Right renal cortex interstitium (tissue), 3 donors: ENCODE measurements at regions not wholly inside any gene's neighbourhood (a gene's known extent, or its start where the extent isn't known, plus 50 kb on each side); places are given as distances from the start of the nearest gene placed in this dataset.
"Not testable (repeated sequence)": the region's sequence is repeated elsewhere in the genome, so short reads cannot be mapped to it uniquely, and the experiment has no call there.

ENCODE experiments used
- DNase-seq, 3 donors: peaks; one replicate each; pipeline ENCODE4 v3.0.0-alpha.2; 2013; ENCODE audit warnings: low read depth in 3 of 3, low spot score in 2 of 3

DNA sequence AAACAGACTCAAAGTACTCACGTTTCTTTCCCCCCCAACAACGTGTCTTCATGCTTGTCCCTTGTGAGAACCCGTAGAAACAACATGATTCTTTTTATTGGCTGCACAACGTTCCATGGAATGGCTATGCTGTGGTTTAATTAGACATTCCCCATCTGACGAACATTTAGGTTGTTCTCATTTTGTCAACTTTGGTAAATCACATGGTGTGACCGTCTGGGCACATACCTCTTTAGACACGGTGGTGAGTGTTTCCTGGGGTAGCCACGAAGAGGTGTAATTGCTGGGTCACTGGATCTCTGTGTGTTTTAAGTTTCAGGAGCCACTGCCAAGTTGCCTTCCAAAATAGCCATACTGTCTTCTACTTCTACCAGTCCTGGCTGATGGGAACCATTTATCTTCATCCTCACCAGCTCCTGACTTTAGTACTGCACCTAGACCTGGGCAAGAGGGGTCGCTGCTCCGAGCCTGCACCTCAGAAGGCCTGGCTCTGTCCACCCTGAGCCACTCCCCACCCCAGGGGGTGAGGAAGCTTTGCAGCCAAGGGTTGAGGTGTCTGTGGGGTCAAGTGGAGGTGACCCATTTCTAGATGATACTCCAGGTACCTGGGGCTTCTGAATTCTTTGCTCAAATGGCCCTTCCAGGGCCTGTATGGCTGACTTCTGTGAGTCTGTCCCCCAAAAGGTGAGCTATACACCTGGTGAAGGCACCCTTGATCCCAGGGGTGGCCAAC, 84.7 kb downstream of the IRX5 start:
- no peak for DNase-seq

- no peak for DNase-seq
Observed at GRCh38 chr16:55016515-55016914, 85.8 kb downstream of the IRX5 start.

DNA sequence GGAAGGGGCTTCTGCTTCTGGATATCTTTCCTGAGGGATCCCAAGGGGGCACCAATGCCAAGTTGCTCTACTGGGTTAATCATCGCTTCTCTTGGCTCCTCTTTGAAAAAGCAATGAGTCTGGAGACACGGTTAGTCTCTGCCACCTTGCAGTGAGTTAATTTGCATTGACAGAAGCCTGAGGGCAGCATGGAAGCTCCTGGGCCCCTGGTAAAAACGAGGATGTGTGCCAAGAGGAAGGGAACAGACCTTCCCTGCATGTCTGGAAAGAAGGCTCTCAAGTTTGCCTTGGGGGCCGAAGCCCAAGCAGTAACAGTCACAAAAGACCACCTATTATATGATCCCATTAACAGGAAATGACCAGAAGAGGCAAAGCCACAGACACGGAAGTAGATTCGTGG, 86.7 kb downstream of the IRX5 start:
- DNase-seq, result no peak

- no peak for DNase-seq
Observed at GRCh38 chr16:55018881-55019280, 88.2 kb downstream of the IRX5 start.

DNA sequence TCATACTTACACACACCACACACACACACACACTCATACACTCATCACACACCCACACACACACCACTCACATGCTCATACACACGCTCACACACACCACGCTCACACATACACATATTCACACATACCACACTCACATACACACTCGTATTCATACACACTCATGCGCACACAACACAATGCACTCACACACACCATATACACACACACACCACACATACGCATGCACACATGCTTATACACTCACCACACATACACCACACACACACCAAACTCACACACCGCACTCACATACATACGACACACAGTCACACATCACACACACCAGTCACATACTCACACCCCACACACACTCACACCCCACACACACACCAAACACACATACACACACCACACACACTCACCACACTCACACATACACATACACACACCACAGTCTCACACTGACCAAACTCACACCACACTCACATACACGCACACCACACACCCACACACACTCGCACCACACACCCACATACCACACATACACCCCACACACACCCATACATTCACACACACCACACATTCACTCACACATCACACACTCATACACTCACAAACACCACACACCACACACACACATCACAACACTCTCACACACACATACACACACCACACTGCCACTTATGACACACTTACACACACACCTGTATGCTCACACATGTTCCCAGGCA, 88.9 kb downstream of the IRX5 start:
- DNase-seq, result no peak

DNA sequence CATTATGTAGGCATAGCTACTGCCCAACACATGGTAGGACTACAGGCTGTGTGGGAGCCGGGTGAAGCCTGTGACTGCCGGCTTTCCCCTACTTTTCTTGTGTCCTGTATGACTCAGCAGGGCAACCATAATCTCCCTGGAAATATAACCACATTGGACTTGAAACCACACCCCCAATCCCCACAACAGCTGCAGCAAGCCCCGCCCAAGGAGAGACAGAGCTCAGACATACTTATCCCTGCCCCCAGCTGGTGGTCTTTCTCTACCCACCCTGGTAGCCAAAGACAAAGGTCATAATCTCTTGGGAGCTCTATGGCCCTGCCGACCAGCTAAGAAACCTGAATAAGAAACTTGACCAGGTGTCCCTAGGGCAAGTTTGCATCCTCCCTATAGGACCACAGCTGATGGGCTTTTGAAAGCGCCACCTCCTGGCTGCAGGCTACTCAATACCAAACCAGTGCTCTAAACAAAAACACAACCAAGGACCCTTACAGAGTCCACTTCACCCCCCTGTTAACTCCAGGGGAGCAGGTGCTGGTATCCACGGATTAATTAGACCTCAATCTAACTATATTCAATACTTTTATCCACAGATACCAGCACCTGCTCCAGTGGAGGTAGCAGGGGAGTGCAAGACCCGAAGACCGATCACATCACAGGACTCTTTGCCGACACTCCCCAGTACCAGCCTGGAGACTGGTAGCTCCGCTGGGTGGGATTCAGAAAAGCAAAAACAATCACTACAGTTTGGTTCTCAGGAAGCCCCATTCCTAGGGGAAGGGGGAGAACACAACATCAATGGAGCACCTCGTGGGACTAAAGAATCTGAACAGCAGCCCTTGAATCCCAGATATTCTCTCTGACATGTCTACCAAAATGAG, 91.2 kb downstream of the IRX5 start:
- DNase-seq, result no peak

DNA sequence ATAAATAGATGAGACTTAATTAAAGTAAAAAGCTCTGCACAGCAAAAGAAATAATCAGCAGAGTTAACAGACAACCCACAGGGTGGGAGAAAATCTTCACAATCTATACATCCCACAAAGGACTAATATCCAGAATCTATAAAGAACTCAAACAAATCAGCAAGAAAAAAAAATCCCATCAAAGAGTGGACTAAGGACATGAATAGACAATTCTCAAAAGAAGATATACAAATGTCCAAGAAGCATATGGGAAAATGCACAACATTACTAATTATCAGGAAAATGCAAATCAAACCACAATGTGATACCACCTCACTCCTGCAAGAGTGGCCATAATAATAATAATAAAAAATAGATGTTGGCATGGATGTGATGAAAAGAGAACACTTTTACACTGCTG, 96.6 kb downstream of the IRX5 start:
- DNase-seq, result not testable (repeated sequence)

DNA sequence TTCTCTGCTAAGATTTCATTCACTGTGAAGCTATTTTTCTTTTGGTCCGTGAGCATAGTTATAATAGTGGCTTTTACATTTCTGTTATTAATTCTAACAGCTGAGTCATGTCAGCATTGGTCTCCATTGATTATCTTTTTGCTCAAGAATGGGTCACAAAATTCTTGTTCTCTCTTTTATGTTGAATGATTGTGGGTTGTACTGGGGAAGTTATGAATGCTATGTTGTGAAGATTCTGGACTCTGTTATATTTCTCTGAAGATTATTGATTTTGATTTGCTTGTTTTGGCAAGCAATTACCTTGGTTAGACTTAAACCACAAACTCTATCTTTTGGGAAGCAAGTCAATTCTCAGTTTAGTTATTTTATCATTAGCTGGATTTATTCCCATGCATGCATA, 98.8 kb downstream of the IRX5 start:
- DNase-seq, result no peak

GRCh38 chr16:55030944-55031343, 100.3 kb downstream of the IRX5 start:
- no peak for DNase-seq

DNA sequence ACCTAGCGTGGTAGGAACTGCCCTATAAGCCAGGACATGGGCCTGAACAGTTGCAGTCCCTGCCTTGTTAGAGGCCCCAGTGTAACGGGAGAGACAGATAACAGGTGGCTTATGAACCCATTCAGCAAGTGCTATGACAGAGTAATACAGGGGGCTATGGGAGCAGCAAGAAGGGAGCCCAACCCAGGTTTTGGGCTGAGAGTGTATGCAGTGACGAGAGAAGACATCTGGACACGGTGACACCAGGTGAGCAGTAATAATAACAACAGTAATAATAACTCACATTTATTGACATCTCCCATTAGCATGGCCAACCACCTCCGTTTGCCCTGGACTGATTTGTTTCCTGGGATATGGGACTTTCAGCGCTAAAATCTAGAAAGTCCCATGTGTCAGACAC, 100.8 kb downstream of the IRX5 start:
- DNase-seq, result no peak

DNA sequence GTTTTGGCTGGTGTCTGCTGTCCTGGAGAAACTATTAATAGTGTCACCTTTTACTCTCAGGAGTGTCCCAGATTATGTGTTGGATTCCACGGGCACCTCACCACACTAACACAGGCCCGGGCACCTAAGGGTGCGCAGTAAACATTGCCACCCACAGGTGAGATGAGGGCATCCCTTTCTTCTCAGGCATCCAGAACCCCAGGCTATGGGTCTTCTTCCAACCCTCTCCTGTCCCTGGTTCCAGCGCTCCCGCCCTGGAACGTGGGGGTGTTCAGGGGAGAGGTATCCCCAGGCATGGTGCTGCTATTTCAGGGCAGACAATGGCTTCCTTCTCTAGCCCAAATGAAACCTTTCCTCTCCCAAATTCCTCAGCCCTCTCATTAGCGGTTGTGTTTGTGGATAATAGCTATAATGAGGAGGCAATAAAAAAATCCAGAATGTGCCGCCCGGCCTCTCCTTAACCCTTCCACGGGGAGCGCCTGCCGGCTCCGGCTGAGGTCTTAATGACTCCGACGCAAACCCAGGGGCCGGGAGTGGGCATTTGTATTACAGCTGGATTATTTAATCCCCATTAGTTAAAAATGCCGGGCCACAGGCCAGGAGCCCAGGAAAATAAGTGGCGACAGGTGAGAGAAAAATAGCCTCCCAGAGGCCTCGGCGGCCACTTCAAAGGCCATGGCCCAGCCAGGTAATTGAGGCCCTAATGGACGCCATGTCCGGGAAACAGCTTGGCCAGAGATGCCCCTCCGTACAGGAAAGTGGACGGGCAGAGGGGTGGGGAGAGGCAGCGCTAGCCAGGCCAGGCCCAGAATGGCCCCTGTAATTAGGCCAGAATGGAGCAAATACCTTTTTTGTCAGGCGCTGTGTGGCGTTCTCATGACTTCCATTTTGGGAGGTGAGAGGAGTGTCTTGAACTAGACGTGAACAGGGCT, 102.8 kb downstream of the IRX5 start:
- no peak for DNase-seq

DNA sequence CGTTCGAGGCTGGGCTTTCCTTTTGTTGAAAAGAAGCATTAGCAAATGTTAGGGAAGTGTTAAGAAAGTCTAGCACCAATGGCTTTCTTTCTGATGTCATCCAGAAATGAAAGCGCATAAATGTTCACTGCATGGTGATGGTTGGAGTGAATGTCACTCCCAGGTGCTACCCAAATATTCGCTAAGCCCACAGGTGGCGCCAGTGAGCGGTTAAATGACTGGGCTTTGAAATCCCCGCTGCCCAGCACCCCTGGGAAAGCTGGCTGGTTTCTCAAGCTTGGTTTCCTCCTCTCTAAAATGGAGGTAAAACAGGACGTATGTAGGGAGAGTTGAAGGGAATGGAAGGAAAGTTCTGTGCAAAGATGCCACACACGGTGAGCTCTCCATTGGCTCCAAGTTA, 104.4 kb downstream of the IRX5 start:
- DNase-seq, result no peak

- DNase-seq, result no peak
Observed at GRCh38 chr16:55035956-55036355, 105.3 kb downstream of the IRX5 start.

- no peak for DNase-seq
Observed at GRCh38 chr16:55036371-55036821, 105.7 kb downstream of the IRX5 start.

DNA sequence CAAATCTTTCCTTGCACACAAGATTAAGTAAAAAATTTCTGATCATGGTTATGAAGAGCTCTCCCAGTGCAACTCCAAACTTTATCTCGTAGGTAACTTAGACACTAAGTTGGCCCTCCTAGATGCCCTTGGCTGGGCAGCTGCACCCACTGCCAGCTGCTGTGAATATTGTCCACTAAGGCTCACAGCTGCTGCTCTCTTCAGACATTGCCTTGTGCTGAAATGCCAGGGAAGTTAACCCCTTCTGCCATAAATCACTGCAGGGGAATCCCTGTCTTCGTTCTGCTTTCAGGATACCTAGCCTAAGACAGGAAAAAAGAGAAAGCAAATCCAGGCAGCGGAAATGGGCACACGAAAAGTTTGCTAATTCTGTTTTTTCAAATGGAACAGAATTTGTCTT, 106.4 kb downstream of the IRX5 start:
- DNase-seq, result no peak

- DNase-seq, result no peak
Observed at GRCh38 chr16:55037966-55038365, 107.3 kb downstream of the IRX5 start.

DNA sequence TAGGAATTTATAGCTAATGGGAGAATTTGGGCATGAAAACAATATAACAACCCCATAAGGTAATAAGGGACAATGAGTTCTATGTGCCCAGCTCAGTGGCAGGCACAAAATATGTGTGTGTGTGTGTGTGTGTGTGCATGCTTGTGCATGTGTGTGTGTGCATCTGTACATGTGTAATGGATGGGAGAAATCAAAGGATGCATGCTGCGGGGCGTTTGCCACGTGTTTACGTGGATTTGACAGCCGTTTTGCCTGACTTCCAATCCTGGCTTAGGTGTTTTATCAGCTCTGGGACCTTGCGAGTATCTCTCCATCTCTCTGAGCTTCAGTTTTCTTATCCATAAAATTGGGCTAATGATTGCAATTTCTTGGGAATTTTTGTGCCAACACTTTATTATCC, 108.4 kb downstream of the IRX5 start:
- DNase-seq, result no peak

GRCh38 chr16:55039511-55039910, 108.8 kb downstream of the IRX5 start:
- DNase-seq, result no peak

DNA sequence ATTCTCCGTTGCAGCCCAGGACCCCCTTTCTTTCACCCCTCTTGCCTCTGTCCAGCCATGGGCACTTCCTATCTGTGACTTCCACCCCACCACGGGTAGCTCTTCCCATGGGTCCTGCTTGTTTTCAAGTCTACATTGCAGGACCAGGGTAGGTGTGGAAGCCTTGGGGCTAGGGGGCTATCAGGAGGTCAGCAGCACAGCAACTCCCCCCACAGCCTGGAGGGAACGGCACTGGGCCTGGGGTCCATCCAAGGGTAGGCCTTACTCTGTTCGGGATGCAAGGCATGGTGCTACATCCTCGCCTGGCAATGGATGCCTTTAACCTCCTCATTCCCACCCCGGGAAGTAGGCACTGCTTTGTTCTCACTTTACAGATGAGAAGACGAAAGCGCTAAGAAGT, 109.3 kb downstream of the IRX5 start:
- DNase-seq, result no peak

- no peak for DNase-seq
Observed at GRCh38 chr16:55040366-55041086, 109.9 kb downstream of the IRX5 start.
